ENCODE measurements at regions not wholly inside any gene's neighbourhood (a gene's known extent, or its start where the extent isn't known, plus 50 kb on each side); places are given as distances from the start of the nearest gene placed in this dataset.

GRCh38 chr15:101542306-101543025 is 53.0 kb upstream of the PCSK6 start:
- TF ChIP-seq CTCF (conservative IDR thresholded peaks at IDR 0.05 in 1 of 2, IDR thresholded peaks at IDR 0.05 in 1 of 2; ENCODE audit: low read depth in 1 of 2, low read length in 2 of 2) (no peak), EZH2 (IDR thresholded peaks at IDR 0.05; ENCODE audit: low read length, missing control alignments) (no peak)
